Tibial nerve (tissue), 4 donors: ENCODE measurements at regions not wholly inside any gene's neighbourhood (a gene's known extent, or its start where the extent isn't known, plus 50 kb on each side); places are given as distances from the start of the nearest gene placed in this dataset.
A peak's percentile ranks its signal among the peaks of the same experiment; 100 is the strongest.

Experiments used
- CTCF ChIP-seq, 5 experiments: fragments of 200-600 bp in 3 of 5; fragments of 450-650 bp in 2 of 5; sonication (generic) in 3 of 5; IDR thresholded peaks; one replicate each; pipeline ENCODE4 v1.5.1; 2016 to 2019; ENCODE audit warnings: antibody characterized with exemption in 5 of 5, mild to moderate bottlenecking in 3 of 5, moderate library complexity in 2 of 5
- EP300 ChIP-seq, 2 donors: sonication (generic); formaldehyde crosslinking; IDR thresholded peaks; one replicate each; pipeline ENCODE4 v1.6.1; 2017; ENCODE audit warnings: antibody characterized with exemption in 2 of 2, mild to moderate bottlenecking in 1 of 2
- POLR2A ChIP-seq, 2 donors: fragments of 450-650 bp; IDR thresholded peaks; one replicate each; pipeline ENCODE4 v1.6.1; 2017; ENCODE audit warnings: antibody characterized with exemption in 2 of 2, mild to moderate bottlenecking in 2 of 2, moderate library complexity in 2 of 2

- TF ChIP-seq CTCF (IDR thresholded peaks at IDR 0.05) (no peak), POLR2A (IDR thresholded peaks at IDR 0.05) (no peak), EP300 (IDR thresholded peaks at IDR 0.05) (peak in 1 of 2 donors; percentile 17)
Measured at GRCh38 chr15:62584301-62585235, 419.5 kb upstream of the C2CD4B start.
